ENCODE measurements at regions not wholly inside any gene's neighbourhood (a gene's known extent, or its start where the extent isn't known, plus 50 kb on each side); places are given as distances from the start of the nearest gene placed in this dataset.
"Not testable (repeated sequence)": the region's sequence is repeated elsewhere in the genome, so short reads cannot be mapped to it uniquely, and the experiment has no call there.

DNA sequence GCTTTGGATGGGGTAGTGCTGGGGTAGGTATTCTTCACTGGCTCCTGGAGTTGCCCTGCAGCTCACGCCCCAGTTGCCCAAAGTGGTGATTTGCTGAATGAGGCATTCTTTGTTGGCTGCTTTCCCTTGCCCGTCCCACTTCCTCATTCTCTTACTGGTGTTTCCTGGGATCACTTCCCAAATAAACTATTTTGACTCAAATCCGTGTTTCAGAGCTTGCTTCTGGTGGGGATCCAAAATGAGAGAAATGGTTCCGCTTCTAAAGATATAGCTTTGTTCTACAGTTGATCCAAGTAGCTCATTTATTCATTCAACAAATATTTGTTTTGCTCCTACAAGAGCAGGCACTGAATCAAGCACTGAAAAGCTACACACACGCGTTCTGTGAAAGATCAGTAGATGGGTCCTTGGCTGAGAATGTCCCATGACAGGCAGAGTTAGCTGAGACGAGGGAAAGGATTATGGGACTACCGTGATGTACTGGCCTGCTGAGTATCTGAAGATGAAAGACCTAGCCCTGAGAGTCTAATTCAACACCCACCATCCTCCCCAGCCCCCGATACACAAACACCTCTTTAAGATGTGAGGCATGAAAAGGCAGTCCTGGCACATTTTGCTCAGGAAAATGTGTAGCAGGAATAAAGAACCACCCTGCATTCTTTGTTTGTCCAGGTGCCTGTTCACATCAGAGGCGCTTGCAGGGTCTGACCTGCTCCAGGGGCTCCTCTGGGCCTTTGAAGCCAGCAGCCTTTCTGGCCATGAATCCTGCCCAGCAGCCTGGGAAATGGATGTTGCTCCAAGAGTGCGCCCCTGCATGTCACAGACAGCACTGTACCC is 143.1 kb upstream of the RANBP3L start:
- peaks cover 6% of the 10 kb centered on the region for H3K4me1 ChIP-seq (ENCODE audit: control insufficient read depth, insufficient read depth, low read length)
- H3K4me3 ChIP-seq (ENCODE audit: low read depth, low read length), result no peak overlapping the region
- H3K27ac ChIP-seq (ENCODE audit: low read depth, low read length), result no peak overlapping the region
- H3K27me3 ChIP-seq (ENCODE audit: control insufficient read depth, insufficient read depth, low read length), result no peaks in the 10 kb centered on the region
- H3K36me3 ChIP-seq (ENCODE audit: control insufficient read depth, insufficient read depth, low read length), result no peaks in the 10 kb centered on the region
- H3K9me3 ChIP-seq (ENCODE audit: control insufficient read depth, insufficient read depth, low read depth, low read length), result no peaks in the 10 kb centered on the region
- no peak overlapping the region for H3K9ac ChIP-seq (ENCODE audit: low read length)

DNA sequence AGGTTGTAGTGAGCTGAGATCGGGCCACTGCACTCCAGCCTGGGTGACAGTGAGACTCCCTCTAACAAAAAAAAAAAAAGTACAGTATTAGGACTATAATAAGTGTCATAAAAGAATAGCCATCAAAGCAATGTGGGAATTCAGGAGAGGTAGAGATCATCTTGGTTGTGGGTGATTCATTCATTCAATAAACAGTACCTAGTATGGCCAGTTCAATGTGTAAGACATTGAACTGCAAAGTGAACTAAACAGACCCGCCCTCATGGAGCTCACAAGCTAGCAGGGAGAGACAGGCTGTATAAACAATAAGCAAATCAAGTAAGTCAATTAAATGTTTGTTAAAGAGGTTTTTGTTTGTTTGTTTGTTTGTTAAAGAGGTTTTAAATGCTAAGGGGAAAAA is 146.1 kb upstream of the RANBP3L start:
- Histone ChIP-seq H3K9ac (ENCODE audit: low read length) (no peak overlapping the region), H3K27ac (ENCODE audit: low read depth, low read length) (no peak overlapping the region), H3K9me3 (ENCODE audit: control insufficient read depth, insufficient read depth, low read depth, low read length) (no peaks in the 10 kb centered on the region), H3K36me3 (ENCODE audit: control insufficient read depth, insufficient read depth, low read length) (no peaks in the 10 kb centered on the region), H3K4me1 (ENCODE audit: control insufficient read depth, insufficient read depth, low read length) (peaks cover 8% of the 10 kb centered on the region), H3K27me3 (ENCODE audit: control insufficient read depth, insufficient read depth, low read length) (no peaks in the 10 kb centered on the region), H3K4me3 (ENCODE audit: low read depth, low read length) (no peak overlapping the region)

DNA sequence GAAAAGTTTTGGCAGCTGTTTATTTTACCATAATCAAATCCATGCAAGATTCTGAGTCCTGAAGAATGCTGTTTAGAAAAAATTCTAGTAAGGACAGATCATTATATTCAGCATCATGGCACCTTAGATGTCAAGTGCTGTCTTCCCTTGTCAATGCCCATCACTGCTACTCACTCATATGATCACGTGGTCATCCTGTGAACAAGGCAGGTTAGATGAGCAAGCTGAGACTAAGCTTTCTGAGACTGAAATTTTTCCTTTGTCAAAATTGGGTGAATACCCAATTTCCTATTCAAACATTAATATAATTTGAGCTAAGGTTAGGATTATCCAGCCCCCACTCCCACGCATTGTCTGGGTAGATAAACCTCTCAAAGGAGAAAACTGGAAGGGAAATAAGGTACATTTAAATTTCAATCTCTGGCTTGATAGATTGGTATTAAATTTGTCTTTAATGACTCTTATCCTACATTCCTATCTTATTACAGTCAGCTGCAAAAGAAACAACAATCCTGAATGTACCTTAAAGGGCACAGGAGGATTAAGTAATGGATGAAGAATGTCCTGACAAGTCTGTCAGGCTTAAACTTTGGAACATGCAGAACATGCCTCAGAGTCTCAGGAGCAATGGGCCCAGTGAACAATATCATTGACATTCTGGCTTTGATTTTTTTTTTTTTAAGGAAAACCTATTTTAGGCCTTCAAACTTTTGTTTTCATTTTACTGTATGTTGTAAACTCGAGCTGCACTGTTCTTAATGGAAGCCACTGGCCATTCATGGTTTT is 148.7 kb upstream of the RANBP3L start:
- Histone ChIP-seq H3K9ac (ENCODE audit: low read length) (no peak overlapping the region), H3K9me3 (ENCODE audit: control insufficient read depth, insufficient read depth, low read depth, low read length) (no peaks in the 10 kb centered on the region), H3K4me1 (ENCODE audit: control insufficient read depth, insufficient read depth, low read length) (peaks cover 9% of the 10 kb centered on the region; the same call in 1 of the 2 replicates), H3K27ac (ENCODE audit: low read depth, low read length) (no peak overlapping the region), H3K4me3 (ENCODE audit: low read depth, low read length) (no peak overlapping the region), H3K36me3 (ENCODE audit: control insufficient read depth, insufficient read depth, low read length) (no peaks in the 10 kb centered on the region), H3K27me3 (ENCODE audit: control insufficient read depth, insufficient read depth, low read length) (no peaks in the 10 kb centered on the region)

DNA sequence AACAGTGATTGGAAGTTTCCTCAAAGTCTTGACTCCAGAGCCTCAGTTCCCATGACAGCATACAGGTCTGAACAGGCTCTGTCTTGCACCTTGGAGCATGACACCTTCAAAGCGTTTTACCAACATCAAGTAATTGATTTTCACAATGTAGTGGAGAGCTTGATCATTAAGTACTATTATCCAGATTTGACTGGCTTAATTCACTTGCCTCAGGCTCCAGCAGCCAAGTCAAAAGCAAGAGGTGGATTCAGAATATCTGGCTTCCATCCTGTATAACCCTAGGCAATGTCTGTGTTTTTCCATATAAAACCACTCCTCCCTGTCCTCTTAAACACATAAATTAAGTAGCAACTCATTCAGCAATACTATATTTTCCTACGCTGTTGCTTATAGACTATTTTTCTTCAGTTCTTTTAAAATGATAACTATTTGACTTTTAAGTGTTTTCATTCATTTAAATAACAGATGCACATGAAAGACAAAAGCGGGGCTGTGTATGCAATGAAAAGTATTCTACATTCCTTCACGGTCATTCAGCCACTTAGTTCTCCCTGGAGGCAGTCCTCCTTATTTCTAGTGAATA is 150.8 kb upstream of the RANBP3L start:
- Histone ChIP-seq H3K9ac (ENCODE audit: low read length) (no peak overlapping the region), H3K27me3 (ENCODE audit: control insufficient read depth, insufficient read depth, low read length) (no peaks in the 10 kb centered on the region), H3K9me3 (ENCODE audit: control insufficient read depth, insufficient read depth, low read depth, low read length) (no peaks in the 10 kb centered on the region), H3K4me3 (ENCODE audit: low read depth, low read length) (no peak overlapping the region), H3K27ac (ENCODE audit: low read depth, low read length) (no peak overlapping the region), H3K4me1 (ENCODE audit: control insufficient read depth, insufficient read depth, low read length) (peaks cover 9% of the 10 kb centered on the region; the same call in 1 of the 2 replicates), H3K36me3 (ENCODE audit: control insufficient read depth, insufficient read depth, low read length) (no peaks in the 10 kb centered on the region)

DNA sequence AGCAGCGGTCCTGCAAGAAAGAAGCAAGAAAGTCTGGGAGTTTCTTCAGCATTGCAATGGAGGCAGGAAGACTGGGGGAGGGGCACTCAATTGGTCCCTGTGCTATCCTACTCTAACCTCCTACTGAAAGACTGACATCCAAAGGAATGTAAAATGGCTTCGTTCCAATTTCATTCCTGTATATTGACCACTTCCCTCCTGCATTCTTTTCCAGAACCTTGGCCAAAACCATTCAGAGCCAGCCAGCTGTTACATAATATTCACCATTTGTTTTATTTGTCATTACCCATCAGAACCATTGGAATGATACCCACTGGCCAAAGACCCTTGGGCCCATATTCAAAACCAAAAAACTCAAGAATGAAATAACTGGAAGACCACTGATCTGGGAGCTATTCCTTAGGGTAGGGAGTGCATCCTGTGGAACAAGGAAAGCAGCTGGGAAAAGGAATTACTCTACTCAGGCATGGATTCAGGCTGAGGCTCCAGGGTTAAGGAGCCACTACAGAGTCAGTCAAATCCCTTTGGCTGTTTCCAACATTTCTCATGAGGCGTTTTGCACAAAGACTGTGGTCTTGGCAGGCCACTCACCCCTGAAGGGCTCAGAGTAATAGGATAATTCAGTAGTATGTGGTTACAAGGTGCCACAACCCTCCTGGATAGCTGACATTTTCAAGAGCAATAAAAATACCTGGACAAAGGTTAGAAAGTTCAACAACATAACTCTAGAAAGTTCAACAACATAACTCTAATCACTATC is 148.7 kb upstream of the SLC1A3 start:
- H3K9ac ChIP-seq (ENCODE audit: low read length), result no peak overlapping the region
- no peaks in the 10 kb centered on the region for H3K36me3 ChIP-seq (ENCODE audit: control insufficient read depth, insufficient read depth, low read length)
- no peaks in the 10 kb centered on the region for H3K27me3 ChIP-seq (ENCODE audit: control insufficient read depth, insufficient read depth, low read length)
- H3K27ac ChIP-seq (ENCODE audit: low read depth, low read length), result no peak overlapping the region
- H3K4me3 ChIP-seq (ENCODE audit: low read depth, low read length), result no peak overlapping the region
- H3K4me1 ChIP-seq (ENCODE audit: control insufficient read depth, insufficient read depth, low read length), result 0 out of 2 replicates have a peak, but pooled peaks cover 2% of the 10 kb centered on the region
- H3K9me3 ChIP-seq (ENCODE audit: control insufficient read depth, insufficient read depth, low read depth, low read length), result no peaks in the 10 kb centered on the region

DNA sequence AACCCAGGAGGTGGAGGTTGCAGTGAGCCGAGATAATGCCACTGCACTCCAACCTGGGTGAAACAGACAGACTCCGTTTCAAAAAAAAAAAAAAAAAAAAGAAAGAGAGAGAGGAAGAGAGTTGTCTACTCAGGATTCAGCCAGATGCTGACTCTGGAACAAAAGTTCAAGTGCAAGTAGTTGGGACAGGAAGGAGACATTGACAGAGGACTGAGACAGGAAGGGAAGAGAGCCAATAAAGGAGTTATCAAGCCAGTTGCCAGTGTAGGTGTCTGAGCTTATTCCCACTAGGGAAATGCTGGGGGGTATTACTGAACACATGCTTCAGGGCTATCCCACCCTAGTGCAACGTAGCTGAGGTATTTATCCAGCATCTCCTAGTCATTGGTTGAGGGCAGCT is 147.7 kb upstream of the SLC1A3 start:
- H3K36me3 ChIP-seq (ENCODE audit: control insufficient read depth, insufficient read depth, low read length), result no peaks in the 10 kb centered on the region

DNA sequence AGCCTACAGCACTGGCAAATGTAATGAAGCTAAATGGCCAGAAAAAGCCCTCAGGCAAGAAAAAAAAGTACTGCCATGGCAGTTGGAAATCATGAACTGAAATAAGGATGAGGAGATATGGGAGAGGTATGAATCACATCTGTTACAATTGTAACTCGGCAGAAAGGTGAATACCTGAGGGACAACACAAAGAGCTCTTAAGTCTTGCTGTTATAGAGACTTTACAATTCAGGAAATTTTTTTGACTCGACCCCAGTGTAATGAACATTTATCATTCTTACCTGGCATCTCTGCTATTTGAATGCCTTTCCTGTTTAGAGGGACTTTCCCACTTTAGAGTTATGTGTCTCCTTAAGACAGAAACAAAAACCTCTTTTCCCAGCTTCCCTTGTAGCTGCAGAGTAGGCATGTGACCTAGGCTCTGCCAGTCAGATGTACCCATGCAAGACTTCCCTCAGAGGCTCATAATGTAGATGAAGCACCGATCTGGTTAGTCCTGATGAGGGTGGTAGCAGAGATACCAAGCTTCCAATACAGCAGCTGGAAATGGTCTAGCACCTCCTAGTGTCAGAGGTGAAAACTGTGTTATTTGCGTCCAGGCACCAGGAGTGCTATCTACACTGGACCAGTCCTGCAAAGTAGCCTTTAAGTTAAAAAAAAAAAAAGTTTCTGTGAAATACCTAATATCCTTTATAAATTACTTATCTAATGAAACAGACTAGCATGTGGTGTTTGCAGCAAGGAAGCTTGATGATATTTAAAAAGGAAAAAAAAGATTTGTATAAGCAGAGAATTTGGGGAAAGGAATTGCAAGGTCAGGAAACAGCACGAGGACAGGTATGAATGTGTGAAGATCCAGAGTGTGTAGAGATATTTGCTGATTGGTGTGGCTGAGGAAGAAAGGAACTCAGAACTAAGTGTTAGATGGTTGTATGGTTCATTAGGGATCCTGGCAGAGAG is 146.9 kb upstream of the SLC1A3 start:
- Histone ChIP-seq H3K4me1 (ENCODE audit: control insufficient read depth, insufficient read depth, low read length) (no peaks in the 10 kb centered on the region), H3K9ac (ENCODE audit: low read length) (no peak overlapping the region), H3K4me3 (ENCODE audit: low read depth, low read length) (no peak overlapping the region), H3K27ac (ENCODE audit: low read depth, low read length) (no peak overlapping the region), H3K27me3 (ENCODE audit: control insufficient read depth, insufficient read depth, low read length) (no peaks in the 10 kb centered on the region), H3K9me3 (ENCODE audit: control insufficient read depth, insufficient read depth, low read depth, low read length) (peaks cover 2% of the 10 kb centered on the region; the same call in 1 of the 2 replicates), H3K36me3 (ENCODE audit: control insufficient read depth, insufficient read depth, low read length) (no peaks in the 10 kb centered on the region)

More for the DNA sequence above, 147.7 kb upstream of the SLC1A3 start:
- no peaks in the 10 kb centered on the region for H3K4me1 ChIP-seq (ENCODE audit: control insufficient read depth, insufficient read depth, low read length)
- H3K9ac ChIP-seq (ENCODE audit: low read length), result no peak overlapping the region
- no peaks in the 10 kb centered on the region for H3K9me3 ChIP-seq (ENCODE audit: control insufficient read depth, insufficient read depth, low read depth, low read length)
- H3K27me3 ChIP-seq (ENCODE audit: control insufficient read depth, insufficient read depth, low read length), result no peaks in the 10 kb centered on the region
- H3K4me3 ChIP-seq (ENCODE audit: low read depth, low read length), result no peak overlapping the region
- H3K27ac ChIP-seq (ENCODE audit: low read depth, low read length), result no peak overlapping the region

DNA sequence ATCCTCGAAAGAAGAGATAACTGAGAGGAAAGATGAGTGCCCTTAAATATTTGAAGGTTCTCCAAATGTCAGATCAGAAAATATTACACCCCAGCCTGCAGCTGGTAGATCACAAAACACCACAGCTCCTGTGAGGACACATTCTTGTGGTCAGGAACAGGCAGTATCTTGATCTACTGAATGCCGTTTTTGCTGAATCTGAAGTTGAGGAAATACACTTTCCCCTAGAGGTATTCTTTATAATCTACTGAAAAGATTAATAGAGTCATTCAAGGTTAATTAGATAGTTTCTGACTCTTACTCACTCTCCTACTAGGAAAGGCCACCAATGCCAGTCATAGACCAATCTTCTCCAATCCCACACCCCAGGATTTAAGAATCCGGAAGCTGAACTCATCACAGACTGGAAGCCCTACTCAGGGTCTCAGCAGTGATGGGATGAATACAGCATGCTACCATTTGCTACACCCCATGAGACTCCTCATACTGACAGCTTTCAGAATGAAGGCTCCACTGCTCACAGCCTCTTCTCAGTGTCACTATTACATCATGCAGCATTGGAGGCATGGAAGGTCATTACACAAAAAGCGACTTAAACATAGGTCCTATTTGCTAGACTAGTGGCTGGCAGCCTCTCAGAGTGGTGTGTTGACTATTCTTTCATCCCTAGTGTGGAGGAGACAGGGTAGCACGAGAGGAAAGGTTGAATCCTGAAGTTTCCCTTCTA is 143.9 kb upstream of the SLC1A3 start:
- Histone ChIP-seq H3K27me3 (ENCODE audit: control insufficient read depth, insufficient read depth, low read length) (no peaks in the 10 kb centered on the region), H3K4me3 (ENCODE audit: low read depth, low read length) (no peak overlapping the region), H3K4me1 (ENCODE audit: control insufficient read depth, insufficient read depth, low read length) (peaks cover 7% of the 10 kb centered on the region), H3K27ac (ENCODE audit: low read depth, low read length) (no peak overlapping the region), H3K9me3 (ENCODE audit: control insufficient read depth, insufficient read depth, low read depth, low read length) (peaks cover 2% of the 10 kb centered on the region), H3K9ac (ENCODE audit: low read length) (no peak overlapping the region), H3K36me3 (ENCODE audit: control insufficient read depth, insufficient read depth, low read length) (no peaks in the 10 kb centered on the region)

DNA sequence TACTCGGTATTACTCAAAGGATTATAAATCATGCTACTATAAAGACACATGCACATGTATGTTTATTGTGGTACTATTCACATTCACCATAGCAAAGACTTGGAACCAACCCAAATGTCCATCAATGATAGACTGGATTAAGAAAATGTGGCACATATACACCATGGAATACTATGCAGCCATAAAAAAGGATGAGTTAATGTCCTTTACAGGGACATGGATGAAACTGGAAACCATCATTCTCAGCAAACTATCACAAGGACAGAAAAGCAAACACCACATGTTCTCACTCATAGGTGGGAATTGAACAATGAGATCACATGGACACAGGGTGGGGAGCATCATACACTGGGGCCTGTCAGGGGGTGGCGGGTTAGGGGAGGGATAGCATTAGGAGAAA is 130.5 kb upstream of the SLC1A3 start:
- not testable (repeated sequence) for H3K4me3 ChIP-seq (ENCODE audit: low read depth, low read length); H3K36me3 ChIP-seq (ENCODE audit: control insufficient read depth, insufficient read depth, low read length); H3K4me1 ChIP-seq (ENCODE audit: control insufficient read depth, insufficient read depth, low read length); H3K9ac ChIP-seq (ENCODE audit: low read length); H3K27me3 ChIP-seq (ENCODE audit: control insufficient read depth, insufficient read depth, low read length); H3K9me3 ChIP-seq (ENCODE audit: control insufficient read depth, insufficient read depth, low read depth, low read length); H3K27ac ChIP-seq (ENCODE audit: low read depth, low read length)
